GM12878 (cell line): ENCODE measurements at regions not wholly inside any gene's neighbourhood (a gene's known extent, or its start where the extent isn't known, plus 50 kb on each side); places are given as distances from the start of the nearest gene placed in this dataset.

Experiments
- ATAC-seq: fragments of 200-7000 bp; cut with Tn5 transposase; 3 replicates; pipeline ENCODE4 v1.9.1; 2020; ENCODE audit warnings: mild to moderate bottlenecking, moderate library complexity
- BruUV-seq: library from RNA; stranded (reverse); fragments of 400-500 nt; replicated peaks from 2 replicates; lab custom pipeline; 2021; lab: Mats Ljungman, UMichigan
- CTCF ChIA-PET: fragments of 300-600 bp; sonication (Branson Sonifier 250); formaldehyde crosslinking; extraction: SDS; loops from one replicate; lab custom pipeline; 2021; ENCODE audit warnings: inconsistent platforms; lab: Yijun Ruan, JAX
- POLR2A ChIA-PET: fragments of 350-600 bp; formaldehyde crosslinking; extraction: SDS; loops from one replicate; lab custom pipeline; 2021; ENCODE audit warnings: inconsistent platforms; lab: Charles Lee
- RAD21 ChIA-PET: fragments of 300-600 bp; sonication (Branson Sonifier 250); formaldehyde crosslinking; loops from one replicate; lab custom pipeline; 2023; ENCODE audit warnings: antibody characterized with exemption; ENCODE audit not compliant: unreplicated experiment; lab: Charles Lee
- SMC1A ChIA-PET: fragments of 300-600 bp; sonication (Branson Sonifier 250); formaldehyde crosslinking; loops from one replicate; lab custom pipeline; 2023; ENCODE audit not compliant: unreplicated experiment, uncharacterized antibody; lab: Charles Lee
- DNase-seq: peaks from one replicate; pipeline ENCODE4 v3.0.0-alpha.2; 2011; ENCODE audit warnings: low read depth, low spot score
- FAIRE-seq: peaks from 3 replicates; lab custom pipeline; 2011; peaks lifted over from hg19 to GRCh38; lab: Jason Lieb, UNC
- H2AFZ ChIP-seq: 2 replicates; pipeline ENCODE4 v1.6.0; 2011; ENCODE audit warnings: low read depth, low read length, control low read depth; ENCODE audit not compliant: control insufficient read depth
- H3K27ac ChIP-seq: 2 replicates; pipeline ENCODE4 v1.5.1; 2011; ENCODE audit warnings: control low read depth; ENCODE audit not compliant: control insufficient read depth, insufficient read depth
- H3K27me3 ChIP-seq, 2 experiments: replicated peaks in 1 of 2; 2 replicates each; pipeline versions ENCODE4 v1.6.0 to v1.6.1; 2011; ENCODE audit warnings: low read length in 1 of 2; ENCODE audit not compliant: control insufficient read depth in 2 of 2, insufficient read depth in 2 of 2
- H3K36me3 ChIP-seq, 2 experiments: 2 replicates each; pipeline ENCODE4 v1.5.1; 2011; ENCODE audit warnings: low read length in 1 of 2; ENCODE audit not compliant: control insufficient read depth in 2 of 2, insufficient read depth in 2 of 2
- H3K4me1 ChIP-seq: 2 replicates; pipeline ENCODE4 v1.6.1; 2011; ENCODE audit warnings: mild to moderate bottlenecking, low read length, moderate library complexity, mixed read lengths; ENCODE audit not compliant: control insufficient read depth, insufficient read depth
- H3K4me2 ChIP-seq: 2 replicates; pipeline ENCODE4 v1.6.0; 2011; ENCODE audit warnings: control low read depth; ENCODE audit not compliant: control insufficient read depth, insufficient read depth
- H3K4me3 ChIP-seq: fragments of 200-600 bp; sonication (generic); 2 replicates; pipeline ENCODE4 v1.5.1; 2016
- H3K79me2 ChIP-seq: 2 replicates; pipeline ENCODE4 v1.6.0; 2011; ENCODE audit warnings: low read length; ENCODE audit not compliant: control insufficient read depth, insufficient read depth
- H3K9ac ChIP-seq: 2 replicates; pipeline ENCODE4 v1.8.0; 2011; ENCODE audit warnings: low read length, control low read depth, mixed read lengths; ENCODE audit not compliant: control insufficient read depth, insufficient read depth
- H3K9me3 ChIP-seq: replicated peaks from 3 replicates; pipeline ENCODE4 v1.5.1; 2011; ENCODE audit warnings: mild to moderate bottlenecking, low read length; ENCODE audit not compliant: control insufficient read depth, insufficient read depth
- H4K20me1 ChIP-seq: 2 replicates; pipeline ENCODE4 v1.6.0; 2011; ENCODE audit not compliant: control insufficient read depth, insufficient read depth
- BMI1 ChIP-seq: fragments of 450-650 bp; IDR thresholded peaks from 2 replicates; pipeline ENCODE4 v1.6.1; 2016; ENCODE audit warnings: mild to moderate bottlenecking, moderate library complexity, borderline replicate concordance
- CBX5 ChIP-seq: sonication (generic); IDR thresholded peaks from 2 replicates; pipeline ENCODE4 v1.6.1; 2016; ENCODE audit warnings: low read depth, moderate library complexity, mild to moderate bottlenecking, inconsistent platforms
- CHD4 ChIP-seq: fragments of 200-600 bp; sonication (generic); IDR thresholded peaks from 2 replicates; pipeline ENCODE4 v1.6.1; 2016; ENCODE audit warnings: mild to moderate bottlenecking
- RELB ChIP-seq: fragments of 450-650 bp; IDR thresholded peaks from 2 replicates; pipeline ENCODE4 v1.6.1; 2017; ENCODE audit warnings: low read depth, mild to moderate bottlenecking, moderate library complexity
- SMAD1 ChIP-seq: fragments of 450-650 bp; IDR thresholded peaks from 2 replicates; pipeline ENCODE4 v1.6.1; 2018; ENCODE audit warnings: mild to moderate bottlenecking, low read depth; ENCODE audit not compliant: partially characterized antibody
- STAT1 ChIP-seq: fragments of 450-650 bp; conservative IDR thresholded peaks from 2 replicates; pipeline ENCODE4 v1.6.1; 2014; ENCODE audit warnings: antibody characterized with exemption, mild to moderate bottlenecking
- SUZ12 ChIP-seq: fragments of 200-600 bp; sonication (generic); IDR thresholded peaks from one replicate; pipeline ENCODE4 v1.6.1; 2018; ENCODE audit warnings: antibody characterized with exemption, mild to moderate bottlenecking; ENCODE audit not compliant: unreplicated experiment
- ZNF622 ChIP-seq: fragments of 450-650 bp; IDR thresholded peaks from 2 replicates; pipeline ENCODE4 v1.6.1; 2017; ENCODE audit warnings: mild to moderate bottlenecking, inconsistent platforms
- WGBS: methylation state at CpG from one replicate; pipeline ENCODE4 v1.1.6; 2016; ENCODE audit warnings: low lambda C conversion rate; ENCODE audit not compliant: insufficient replicate concordance, insufficient coverage; ENCODE audit errors: missing lambda C conversion rate; 5-methylcytosine and 5-hydroxymethylcytosine counted together
- in situ Hi-C: fragments of 300-500 bp; cut with MboI; formaldehyde crosslinking; loops from 9 replicates; pipeline ENCODE4 v1.14.3; 2018; ENCODE audit warnings: mixed read lengths
- intact Hi-C: fragments of 100-400 bp; cut with micrococcal nuclease; formaldehyde crosslinking; loops from one replicate; pipeline ENCODE4 v1.14.2; 2022; ENCODE audit not compliant: unreplicated experiment

GRCh38 chr5:66518753-66519152 is 77.4 kb upstream of the MAST4 start:
- no TSS peak for BruUV-seq
- Histone ChIP-seq H3K9ac (no peak overlapping the region), H2AFZ (no peak overlapping the region), H3K27ac (no peak overlapping the region), H3K4me3 (no peak overlapping the region), H3K27me3 (peaks cover 0 to 2% of the 10 kb centered on the region in 2 experiments; a peak in 1 of 4 replicates), H3K9me3 (no peaks in the 10 kb centered on the region; the same call in 1 of the 3 replicates)
- no peak for FAIRE-seq
- SMC1A ChIA-PET, result no interaction called here
- intact Hi-C loops, result no loop called here
- ATAC-seq, result no peak
- no peak for TF ChIP-seq ZNF622
- TF ChIP-seq CBX5, result no peak
- no peak for TF ChIP-seq CHD4
- TF ChIP-seq SMAD1, result no peak
- no peak for TF ChIP-seq BMI1
- TF ChIP-seq RELB, result no peak
- TF ChIP-seq SUZ12, result no peak
- TF ChIP-seq STAT1, result no peak
- TF ChIP-seq, all 136 proteins: peak for 0
- ChIA-PET RAD21 (no interaction called here), CTCF (no interaction called here), POLR2A (no interaction called here)
- H3K4me1 ChIP-seq, result no peaks in the 10 kb centered on the region
- H4K20me1 ChIP-seq, result no peaks in the 10 kb centered on the region
- H3K4me2 ChIP-seq, result no peak overlapping the region
- no peaks in the 10 kb centered on the region for H3K36me3 ChIP-seq
- in situ Hi-C loops, result no loop called here
- no peak for DNase-seq
- no peaks in the 10 kb centered on the region for H3K79me2 ChIP-seq
- 75% methylated on average over 4 of the region's 4 CpGs for WGBS
